Myocyte (in vitro differentiated cells): ENCODE measurements at regions not wholly inside any gene's neighbourhood (a gene's known extent, or its start where the extent isn't known, plus 50 kb on each side); places are given as distances from the start of the nearest gene placed in this dataset.
"Not testable (repeated sequence)": the region's sequence is repeated elsewhere in the genome, so short reads cannot be mapped to it uniquely, and the experiment has no call there.

Source experiments
- DNase-seq: peaks from one replicate; pipeline ENCODE4 v3.0.0-alpha.2; 2012; ENCODE audit warnings: low read depth

DNA sequence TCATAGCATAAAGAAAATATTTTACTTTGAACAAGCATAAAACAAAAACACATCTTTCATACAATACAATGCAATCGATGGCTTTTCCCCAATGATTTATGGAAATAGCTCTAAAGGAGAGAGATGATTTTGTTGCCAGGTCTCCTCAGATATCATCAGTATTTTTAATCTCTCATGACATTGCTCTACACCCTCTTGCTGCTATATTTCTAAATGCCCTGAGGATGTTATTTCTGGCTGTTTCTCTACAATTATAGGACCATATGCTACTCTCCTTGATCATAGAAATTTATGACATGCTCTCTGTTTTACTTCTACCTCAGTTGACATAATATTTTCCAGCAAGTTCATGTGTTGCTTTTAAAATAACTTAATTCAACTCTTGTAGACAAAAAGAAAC is 654.9 kb upstream of the GBE1 start:
- no peak for DNase-seq

DNA sequence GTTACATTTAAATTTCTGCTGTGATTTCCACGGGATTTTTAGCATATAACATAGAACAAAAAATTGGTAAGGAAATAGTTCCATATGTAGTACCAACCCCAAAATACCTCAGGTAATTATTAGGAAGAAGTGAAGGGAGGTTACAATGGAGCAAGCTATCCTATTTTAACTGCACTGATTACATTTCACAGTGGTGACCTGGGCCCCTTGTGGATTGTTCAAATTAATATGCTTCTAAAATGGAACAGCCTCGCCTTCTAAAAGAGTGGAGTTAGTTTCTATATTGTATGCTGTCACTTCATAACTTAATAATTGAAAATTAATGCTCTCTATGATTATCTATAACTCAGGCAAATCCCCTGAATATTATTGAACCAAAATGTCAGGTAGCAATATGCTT is 651.7 kb upstream of the GBE1 start:
- DNase-seq = no peak

DNA sequence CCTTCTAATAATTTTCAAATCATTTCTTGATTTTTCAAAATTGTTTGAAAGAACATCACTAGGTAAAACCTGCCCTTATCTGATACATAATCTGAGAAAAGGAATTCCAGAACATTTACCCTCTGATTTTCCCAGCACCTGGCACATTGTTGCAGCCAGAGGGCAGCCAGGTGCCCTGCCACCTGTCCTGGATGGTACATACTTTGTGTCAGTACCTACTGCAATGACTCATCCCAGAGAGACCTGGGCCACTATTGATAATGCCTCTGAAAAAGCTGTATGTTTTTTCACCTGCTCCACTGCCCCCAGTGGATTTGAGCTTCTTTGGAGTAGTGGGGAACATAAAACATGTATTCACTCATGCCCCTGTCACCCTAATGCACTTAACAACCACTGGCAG is 648.9 kb upstream of the GBE1 start:
- DNase-seq = no peak

DNA sequence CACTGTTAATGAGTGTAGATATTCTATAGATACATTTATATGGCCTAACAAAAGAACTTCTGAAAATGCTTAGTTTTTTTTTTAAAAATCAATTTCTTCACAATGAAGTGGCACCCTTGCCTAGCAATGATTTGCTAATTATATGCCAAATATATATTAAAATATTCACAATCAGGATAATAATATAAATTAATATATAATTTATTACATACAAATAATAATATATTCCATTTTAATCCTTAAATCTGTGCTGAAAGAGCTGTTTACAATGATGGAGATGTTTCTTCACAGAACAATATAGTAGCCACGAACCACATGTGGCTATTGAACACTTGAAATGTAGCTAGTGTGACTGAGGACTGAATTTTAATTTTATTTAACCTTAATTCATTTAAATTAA is 648.4 kb upstream of the GBE1 start:
- DNase-seq = no peak

DNA sequence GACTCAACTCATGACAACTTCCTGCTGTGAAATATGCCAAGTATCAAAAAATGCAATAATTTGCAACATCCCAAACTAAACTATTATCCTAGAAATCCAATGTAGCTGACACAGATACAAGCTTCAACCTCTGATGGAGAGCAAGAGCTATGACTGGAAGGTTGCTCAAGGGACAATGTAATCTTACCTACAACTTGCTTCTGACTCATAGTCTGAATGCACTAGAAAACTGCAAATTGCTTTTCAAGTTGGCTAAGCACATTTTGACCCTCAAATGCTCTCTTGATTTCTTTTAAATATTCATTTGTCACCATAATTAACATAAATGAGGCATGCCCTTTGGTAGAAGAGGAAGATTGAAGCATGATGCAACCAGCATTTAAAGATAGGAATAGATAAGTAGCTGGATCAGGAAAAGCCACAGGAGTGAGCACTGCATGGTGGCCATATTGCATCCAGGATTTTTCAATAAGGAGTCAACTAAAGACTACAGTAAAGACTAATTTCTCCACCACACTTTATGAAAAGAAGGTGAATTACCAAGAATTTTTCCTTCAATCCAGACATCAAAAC is 630.8 kb upstream of the GBE1 start:
- no peak for DNase-seq

DNA sequence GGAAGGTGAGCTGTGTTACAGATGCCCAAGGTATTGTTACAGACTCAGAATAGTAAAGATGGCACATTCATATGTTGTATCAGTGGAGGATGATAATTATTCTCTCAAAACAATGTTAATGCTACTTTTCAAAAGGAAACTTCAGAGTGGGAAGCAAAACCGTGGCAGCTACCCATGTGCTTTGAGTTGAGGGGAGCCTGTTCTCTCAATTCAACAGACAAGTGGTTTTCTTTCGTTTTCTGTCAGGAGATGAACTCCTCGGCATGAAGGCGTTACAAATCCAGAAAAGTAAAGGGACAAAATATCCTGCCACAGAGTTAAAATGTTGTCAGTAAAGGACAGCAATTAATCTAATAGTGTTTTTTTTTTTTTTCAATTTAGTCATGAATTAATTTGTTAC is 629.4 kb upstream of the GBE1 start:
- DNase-seq = no peak

DNA sequence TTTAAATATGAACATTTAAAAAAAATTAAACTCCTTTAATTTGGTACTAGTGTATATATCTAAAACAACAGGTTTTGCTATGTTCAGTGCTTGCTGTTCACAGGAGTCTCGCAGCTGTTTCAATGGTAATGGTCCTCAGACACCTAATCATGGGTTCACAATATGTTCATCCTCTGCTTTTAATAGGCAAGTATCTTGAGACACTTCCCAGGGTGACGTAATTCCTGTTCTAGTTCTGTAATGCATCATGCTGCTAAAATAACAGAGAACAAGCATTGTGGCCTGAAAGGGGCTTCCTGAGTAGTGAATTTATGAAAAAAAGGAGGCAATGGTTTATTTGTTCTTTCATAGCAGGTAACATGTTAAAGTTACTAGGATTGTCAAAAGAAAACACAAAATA is 625.2 kb upstream of the GBE1 start:
- DNase-seq = no peak

DNA sequence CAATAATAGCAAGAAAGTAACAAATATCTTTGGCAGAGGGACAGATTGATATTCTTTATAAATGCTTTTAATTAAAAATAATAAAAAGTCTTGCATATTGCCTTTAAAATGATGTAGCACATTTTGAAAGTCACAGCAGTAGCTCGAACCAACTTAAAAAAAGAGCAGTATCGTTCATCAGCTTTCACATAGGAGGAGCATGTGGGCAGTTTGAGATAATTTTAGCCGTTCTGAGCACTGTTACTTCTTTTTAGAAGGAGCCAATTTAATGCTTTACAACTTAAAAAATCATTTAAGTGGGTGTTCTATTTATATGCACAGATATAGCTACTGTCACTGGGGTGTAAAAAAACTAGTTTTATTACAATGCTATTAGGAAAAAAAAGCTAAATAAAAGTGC is 622.7 kb upstream of the GBE1 start:
- no peak for DNase-seq

DNA sequence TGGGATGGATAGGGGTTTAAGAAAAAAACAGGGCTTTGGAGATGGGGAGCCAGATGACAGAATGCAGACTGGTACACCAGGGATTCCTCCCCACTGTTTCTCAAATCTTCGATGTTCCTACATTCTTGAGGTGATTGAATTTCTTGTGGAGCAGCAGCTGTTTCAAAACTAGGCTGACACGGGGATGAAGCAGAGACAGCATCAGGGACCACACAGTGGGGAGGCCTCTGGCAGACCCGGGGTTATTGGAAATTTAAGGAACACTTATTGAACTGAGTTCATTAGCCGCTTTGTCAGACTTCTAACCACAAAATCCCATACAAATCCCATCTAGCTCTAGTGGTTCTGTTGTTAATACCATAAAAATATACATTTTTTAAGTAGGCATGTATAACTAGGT is 621.4 kb upstream of the GBE1 start:
- DNase-seq = no peak

DNA sequence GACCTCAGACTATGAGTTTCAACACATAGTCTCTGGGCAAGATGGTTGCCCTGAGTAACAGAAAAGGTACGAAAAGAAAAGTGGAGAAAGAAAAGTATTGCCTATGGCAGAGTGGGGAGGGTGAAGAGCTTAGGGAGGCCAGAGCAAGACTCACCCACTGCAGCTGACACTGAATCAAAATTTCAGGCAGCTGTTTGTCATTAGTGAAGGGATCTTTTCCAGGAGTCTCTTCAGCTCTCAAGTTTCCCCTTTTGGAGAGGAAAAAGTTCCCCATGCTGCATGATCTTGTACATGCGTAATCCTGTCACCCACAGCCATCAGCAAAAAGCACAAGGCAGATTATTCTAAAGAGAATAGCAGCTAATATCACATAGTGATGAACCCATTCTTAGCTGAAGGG is 616.9 kb upstream of the GBE1 start:
- DNase-seq = no peak

DNA sequence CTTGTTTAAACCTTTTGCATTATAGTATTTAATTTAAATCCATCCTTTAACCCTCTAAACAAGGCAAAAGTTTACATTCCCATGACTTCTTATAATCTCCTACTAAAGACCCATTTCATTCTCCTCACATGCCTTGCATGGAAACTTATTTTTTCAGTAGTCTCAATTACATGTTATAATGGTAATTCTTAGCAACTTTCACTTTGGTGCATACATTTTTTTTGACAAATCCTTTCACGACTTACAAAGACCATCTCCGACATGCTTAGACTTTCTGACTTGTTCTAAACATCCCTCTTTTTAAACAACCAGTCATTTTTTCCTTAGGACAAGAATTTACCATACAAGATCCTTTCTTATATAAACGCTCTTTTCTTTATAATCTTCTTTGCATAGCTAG is 615.4 kb upstream of the GBE1 start:
- no peak for DNase-seq

DNA sequence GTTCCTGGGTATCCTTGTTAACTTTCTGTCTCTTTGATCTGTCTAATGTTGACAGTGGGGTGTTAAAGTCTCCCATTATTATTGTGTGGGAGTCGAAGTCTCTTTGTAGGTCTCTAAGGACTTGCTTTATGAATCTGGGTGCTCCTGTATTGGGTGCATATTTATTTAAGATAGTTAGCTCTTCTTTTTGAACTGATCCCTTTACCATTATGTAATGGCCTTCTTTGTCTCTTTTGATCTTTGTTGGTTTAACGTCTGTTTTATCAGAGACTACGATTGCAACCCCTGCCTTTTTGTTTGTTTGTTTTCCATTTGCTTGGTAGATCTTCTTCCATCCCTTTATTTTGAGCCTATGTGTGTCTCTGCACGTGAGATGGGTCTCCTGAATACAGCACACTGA is 612.4 kb upstream of the GBE1 start:
- not testable (repeated sequence) for DNase-seq

DNA sequence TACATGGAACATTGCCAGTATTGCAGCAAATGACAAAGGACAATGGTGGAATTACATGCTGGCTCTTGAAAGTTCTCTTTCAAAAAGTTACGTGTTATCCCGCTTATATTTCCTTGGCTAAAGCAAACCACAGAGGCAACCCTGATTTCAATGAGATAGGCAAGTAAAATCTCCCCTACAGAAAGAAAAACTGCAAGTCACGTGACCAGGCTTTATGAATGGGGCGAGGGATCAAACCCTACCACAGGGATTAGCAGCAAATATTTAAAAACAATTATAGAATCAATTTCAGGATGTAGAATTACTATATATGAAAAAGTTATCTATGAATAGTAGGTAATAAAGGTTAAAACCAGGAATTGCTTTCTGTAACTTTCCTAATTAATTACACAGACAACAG is 603.4 kb upstream of the GBE1 start:
- DNase-seq = no peak

DNA sequence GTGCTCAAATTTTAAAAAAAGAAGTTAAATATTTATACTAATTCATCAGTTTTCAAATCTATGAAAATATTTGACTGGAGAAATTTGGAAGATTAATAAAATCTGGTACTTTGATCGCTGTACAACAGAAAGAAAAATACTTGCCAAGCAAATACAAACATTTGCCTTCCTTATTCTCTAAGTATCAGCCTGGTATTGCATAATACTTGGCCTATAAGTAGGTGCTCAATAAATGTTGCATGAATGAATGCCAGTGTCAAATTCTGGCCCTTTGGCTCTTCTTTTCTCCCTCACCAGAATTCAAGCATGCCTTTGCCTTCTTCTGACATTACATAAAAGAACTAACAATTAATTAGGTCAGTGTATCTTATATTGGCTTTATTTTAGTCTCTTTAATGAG is 601.7 kb upstream of the GBE1 start:
- DNase-seq = no peak

DNA sequence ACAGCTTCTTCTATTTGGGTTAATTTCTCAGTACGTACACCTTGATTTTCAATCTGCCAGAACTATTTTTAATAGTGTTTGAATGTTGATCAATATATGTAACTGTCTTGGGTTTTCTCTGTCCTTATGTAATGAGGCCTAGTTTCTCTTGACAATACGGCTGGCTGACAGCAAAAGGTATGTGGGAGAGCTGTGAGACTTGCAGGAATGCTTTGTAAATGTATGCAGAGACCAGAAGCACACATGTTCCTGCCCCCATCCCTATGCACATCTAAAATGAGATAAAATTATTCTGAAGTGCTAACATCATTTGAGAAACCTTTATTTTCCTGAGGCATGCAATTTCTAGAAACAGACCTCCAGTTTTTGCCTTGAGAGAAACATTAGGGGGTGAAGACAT is 593.8 kb upstream of the GBE1 start:
- no peak for DNase-seq

DNA sequence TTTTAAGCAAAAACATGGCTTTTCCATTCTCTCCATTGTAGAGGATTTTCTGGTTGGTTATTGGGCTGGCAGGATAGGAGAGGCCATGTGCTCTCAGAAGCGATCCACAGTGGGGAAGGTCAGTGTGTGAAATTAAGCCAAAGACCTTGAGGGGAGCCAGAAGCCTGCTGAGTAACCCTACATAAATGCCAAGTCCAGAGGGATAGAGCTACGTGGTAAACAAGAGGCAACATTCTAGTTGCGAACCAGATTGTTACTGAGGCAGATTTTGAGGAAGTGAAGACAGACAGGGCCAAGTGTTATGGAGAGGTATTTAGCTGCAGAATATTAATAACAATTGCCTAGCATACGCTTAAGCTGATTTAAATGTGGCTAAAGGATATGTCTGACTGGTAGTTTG is 592.8 kb upstream of the GBE1 start:
- DNase-seq = no peak

DNA sequence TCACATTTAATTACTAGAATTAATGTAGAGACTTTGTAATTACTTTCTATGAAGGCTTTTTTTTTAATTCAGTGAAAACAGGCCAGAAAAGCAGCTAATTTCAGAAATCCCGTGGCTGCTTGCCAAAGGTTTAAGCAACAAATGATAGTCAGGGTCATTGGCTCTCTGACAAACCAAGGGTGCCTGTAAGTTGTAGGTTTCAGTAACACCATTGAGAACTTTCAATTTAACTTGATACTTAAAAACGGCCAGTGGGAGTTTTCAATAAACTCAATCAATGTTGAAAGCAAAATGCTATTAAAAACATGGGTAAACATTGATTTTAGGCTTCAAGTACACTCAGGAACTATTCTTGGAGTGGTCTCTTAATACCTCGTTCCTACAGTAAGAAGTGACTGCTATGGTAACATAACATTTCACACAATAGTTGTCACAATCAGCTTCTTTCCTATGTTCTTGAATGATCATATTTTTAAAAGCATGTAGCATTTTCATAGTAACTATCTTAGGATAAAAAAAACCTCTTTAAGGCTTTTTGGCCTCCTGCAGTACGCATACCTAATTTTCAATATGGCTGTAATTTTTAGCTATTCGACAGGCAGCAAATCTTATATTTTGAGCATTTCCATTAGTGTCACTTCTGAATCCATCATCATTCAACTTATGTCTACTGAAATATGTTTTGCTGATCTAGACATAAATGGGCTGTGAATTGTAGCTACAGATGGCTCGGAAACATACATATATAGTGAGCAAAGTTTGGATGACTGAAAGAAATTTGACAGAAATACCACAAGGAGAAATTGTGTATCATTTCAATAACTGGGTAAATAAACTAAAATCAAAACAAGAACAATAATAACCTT is 592.1 kb upstream of the GBE1 start:
- DNase-seq = no peak

DNA sequence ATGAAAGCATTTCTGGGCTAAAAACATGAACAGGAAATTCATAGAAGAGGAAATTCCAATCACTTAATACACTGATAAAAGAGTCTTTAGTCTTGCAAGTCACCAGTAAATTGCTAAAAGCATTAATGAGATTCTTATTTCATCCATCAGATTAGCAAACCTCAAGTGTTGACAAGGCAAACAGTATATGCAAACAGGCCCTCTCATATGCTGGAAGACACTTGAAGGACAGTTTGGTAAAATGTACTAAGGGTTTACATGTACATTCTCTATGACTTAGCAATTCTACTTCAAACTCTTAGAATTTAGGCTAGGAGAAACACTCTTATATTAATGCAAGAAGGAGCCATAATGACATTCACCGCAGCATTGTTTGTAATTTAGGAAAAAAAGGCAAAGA is 586.1 kb upstream of the GBE1 start:
- no peak for DNase-seq

DNA sequence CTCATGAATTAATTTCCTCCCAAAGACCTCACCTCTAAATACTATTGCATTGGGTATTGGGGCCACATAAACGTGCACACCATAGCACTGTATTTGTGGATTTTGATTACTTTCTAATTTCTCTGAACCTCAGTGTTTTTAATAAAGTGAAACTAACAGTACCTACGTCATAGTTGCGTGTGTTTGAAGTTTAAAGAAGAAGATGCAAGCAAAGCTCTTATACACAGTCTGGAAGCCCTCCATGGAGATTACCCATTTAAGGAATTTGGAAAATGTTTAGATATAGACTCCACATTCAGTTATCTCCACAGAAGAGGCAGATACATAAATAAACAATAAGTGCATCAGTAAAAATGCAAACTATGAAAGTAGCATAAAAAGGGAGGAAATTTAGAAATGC is 581.1 kb upstream of the GBE1 start:
- no peak for DNase-seq

DNA sequence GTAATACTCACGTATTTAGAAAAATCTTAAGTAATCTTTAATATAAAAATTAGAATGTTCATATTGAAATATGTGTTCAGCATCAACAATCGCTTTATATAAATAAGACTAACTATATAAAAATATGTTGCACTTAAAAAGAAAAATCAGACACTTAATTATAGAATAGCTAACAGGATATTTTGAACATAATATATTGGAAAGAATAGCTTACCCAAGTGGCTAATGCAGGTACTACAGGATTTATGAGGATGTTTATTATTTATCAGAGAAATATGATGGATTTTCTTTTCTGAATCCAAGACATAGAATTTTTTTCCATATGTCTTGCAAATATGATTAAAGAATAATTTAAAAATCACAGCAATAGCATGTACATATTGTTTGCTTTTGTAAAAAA is 567.9 kb upstream of the GBE1 start:
- no peak for DNase-seq

DNA sequence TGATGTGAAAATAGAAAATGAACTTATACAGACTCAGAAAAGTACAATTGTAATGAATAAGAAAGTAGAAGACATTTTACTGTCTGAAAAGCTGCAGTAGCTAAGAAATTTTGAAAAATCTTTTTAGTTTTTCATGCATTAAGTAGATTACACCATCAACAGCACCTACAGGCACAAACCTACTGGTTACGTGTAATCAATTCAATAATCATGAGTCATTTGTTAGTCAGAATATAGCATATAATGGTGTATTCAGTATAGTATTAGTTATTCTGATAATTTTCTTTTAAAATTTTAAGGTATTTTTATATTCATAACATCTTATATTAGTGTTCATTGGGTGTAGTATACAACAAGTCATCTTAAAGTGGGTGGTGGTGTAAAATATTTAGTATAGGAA is 550.5 kb upstream of the GBE1 start:
- no peak for DNase-seq

DNA sequence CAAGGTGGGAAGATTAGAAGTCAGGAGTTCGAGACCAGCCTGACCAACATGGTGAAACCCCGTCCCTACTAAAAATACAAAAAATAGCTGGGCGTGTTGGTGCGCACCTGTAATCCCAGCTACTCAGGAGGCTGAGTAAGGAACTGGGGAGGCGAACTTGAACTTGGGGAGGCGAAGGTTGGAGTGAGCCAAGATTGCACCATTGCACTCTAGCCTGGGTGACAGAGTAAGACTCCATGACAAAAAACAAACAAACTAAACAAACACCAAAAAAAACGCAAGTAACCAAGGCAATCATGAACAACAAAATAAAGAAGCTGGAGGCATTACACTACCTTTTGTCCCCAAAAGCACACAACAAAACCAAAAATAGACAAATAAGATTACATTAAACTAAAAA is 547.3 kb upstream of the GBE1 start:
- DNase-seq = no peak

DNA sequence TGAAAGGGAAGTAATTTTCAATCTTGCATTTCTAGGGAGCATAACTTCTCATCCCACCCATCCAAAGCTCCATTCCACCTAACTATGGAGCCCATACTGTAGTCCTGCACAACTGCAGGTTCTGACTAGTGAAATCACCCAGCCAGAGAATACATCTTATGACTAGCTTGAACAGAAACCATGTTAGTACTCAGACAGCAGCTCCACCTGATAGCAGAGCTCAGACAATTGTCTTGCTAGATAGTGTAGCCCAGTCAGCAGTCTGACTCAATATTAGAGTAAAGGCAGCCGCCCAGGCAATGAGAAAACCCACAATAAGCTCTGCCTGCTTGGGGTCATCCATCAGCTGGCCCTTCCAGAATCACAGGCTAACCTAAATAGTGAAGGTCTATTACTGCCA is 544.7 kb upstream of the GBE1 start:
- no peak for DNase-seq
